ENCODE measurements at regions not wholly inside any gene's neighbourhood (a gene's known extent, or its start where the extent isn't known, plus 50 kb on each side); places are given as distances from the start of the nearest gene placed in this dataset.
"Not testable (repeated sequence)": the region's sequence is repeated elsewhere in the genome, so short reads cannot be mapped to it uniquely, and the experiment has no call there.

- TF ChIP-seq, protein P1, sequence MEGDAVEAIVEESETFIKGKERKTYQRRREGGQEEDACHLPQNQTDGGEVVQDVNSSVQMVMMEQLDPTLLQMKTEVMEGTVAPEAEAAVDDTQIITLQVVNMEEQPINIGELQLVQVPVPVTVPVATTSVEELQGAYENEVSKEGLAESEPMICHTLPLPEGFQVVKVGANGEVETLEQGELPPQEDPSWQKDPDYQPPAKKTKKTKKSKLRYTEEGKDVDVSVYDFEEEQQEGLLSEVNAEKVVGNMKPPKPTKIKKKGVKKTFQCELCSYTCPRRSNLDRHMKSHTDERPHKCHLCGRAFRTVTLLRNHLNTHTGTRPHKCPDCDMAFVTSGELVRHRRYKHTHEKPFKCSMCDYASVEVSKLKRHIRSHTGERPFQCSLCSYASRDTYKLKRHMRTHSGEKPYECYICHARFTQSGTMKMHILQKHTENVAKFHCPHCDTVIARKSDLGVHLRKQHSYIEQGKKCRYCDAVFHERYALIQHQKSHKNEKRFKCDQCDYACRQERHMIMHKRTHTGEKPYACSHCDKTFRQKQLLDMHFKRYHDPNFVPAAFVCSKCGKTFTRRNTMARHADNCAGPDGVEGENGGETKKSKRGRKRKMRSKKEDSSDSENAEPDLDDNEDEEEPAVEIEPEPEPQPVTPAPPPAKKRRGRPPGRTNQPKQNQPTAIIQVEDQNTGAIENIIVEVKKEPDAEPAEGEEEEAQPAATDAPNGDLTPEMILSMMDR (conservative IDR thresholded peaks at IDR 0.05; ENCODE audit: low read depth, low read length), result no peak
Observed at GRCh38 chr6:86516087-86516486, 421.2 kb upstream of the HTR1E start.

GRCh38 chr6:86511962-86512361 lies 425.4 kb upstream of the HTR1E start:
- DNase-seq (ENCODE audit: low read depth), result no peak
- TF ChIP-seq, protein P1 (conservative IDR thresholded peaks at IDR 0.05; ENCODE audit: low read depth, low read length), result no peak
- no peak overlapping the region for H3K4me3 ChIP-seq (ENCODE audit: low read length)

More at GRCh38 chr6:86516087-86516486, 421.2 kb upstream of the HTR1E start:
- no peak for DNase-seq (ENCODE audit: low read depth)
- no peak overlapping the region for H3K4me3 ChIP-seq (ENCODE audit: low read length)

- no peak for DNase-seq (ENCODE audit: low read depth)
- TF ChIP-seq, protein P1 (conservative IDR thresholded peaks at IDR 0.05; ENCODE audit: low read depth, low read length), result no peak
Observed at GRCh38 chr6:86508230-86508629, 429.1 kb upstream of the HTR1E start.

DNA sequence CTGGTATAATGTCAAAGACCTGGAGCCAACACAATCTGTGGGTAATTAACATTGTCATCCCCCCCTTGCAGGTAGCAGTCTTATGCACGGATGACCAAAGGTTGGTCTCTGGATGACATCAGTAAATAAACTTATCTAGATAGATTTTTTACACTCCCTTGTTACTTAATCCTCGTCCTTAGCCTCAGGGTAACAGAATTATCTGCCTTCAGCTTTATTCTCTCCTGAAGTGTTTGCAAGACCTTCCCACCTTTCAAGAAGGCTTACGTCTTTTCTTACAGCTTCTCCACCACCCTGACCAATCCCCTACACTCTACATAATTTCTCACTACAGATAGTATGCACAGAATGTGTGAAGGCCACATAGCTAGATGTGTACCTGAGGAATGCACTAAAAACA lies 434.8 kb upstream of the HTR1E start:
- no peak overlapping the region for H3K4me3 ChIP-seq (ENCODE audit: low read length)
- DNase-seq (ENCODE audit: low read depth), result no peak
- TF ChIP-seq, protein P1 (conservative IDR thresholded peaks at IDR 0.05; ENCODE audit: low read depth, low read length), result no peak

More at GRCh38 chr6:86508230-86508629, 429.1 kb upstream of the HTR1E start:
- no peak overlapping the region for H3K4me3 ChIP-seq (ENCODE audit: low read length)

GRCh38 chr6:86500035-86500434 lies 437.3 kb upstream of the HTR1E start:
- no peak overlapping the region for H3K4me3 ChIP-seq (ENCODE audit: low read length)
- no peak for DNase-seq (ENCODE audit: low read depth)
- TF ChIP-seq, protein P1 (conservative IDR thresholded peaks at IDR 0.05; ENCODE audit: low read depth, low read length), result no peak

GRCh38 chr6:86489042-86489441 lies 448.3 kb upstream of the HTR1E start:
- DNase-seq (ENCODE audit: low read depth); H3K4me3 ChIP-seq (ENCODE audit: low read length): not testable (repeated sequence)

DNA sequence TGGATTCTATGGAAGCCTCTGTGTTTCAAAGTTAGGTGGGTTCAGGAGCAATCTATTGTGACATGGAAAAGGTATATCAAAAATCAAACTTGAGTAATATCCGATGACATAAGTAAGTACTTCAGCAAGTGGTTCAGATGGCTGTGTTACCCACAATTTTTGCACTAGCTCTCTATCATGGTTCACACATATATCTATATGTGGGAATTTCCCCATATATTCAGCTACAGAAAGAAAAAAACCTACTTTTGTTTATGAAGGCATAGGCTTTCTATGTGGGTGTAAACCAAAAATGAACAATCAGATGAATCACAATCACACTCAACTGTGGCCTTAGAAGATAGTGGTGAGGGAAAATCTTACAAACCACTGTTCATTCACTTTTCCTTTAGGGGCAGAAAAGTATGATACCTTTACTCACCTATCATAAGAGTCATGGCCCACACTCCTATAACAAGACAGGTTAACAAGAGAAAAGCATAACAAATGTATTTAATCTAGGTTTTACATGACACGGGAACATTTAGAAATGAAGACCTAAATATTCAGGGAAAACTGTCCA lies 449.6 kb upstream of the HTR1E start:
- TF ChIP-seq, protein P1 (conservative IDR thresholded peaks at IDR 0.05; ENCODE audit: low read depth, low read length), result no peak
- no peak overlapping the region for H3K4me3 ChIP-seq (ENCODE audit: low read length)
- DNase-seq (ENCODE audit: low read depth), result no peak

DNA sequence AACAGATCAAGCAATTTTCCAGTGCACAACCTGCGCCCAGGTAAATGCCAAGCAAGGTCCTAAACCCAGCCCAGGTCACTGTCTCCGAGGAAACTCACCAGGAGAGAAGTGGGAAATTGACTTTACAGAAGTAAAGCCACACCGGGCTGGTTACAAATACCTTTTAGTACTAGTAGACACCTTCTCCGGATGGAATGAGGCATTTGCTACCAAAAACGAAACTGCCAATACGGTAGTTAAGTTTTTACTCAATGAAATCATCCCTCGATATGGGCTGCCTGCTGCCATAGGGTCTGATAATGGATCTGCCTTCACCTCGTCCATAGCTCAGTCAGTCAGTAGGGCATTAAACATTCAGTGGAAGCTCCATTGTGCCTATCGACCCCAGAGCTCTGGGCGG lies 459.0 kb upstream of the HTR1E start:
- not testable (repeated sequence) for DNase-seq (ENCODE audit: low read depth); H3K4me3 ChIP-seq (ENCODE audit: low read length)

All from retinal pigment epithelial cell (primary cell).